ENCODE measurements at regions not wholly inside any gene's neighbourhood (a gene's known extent, or its start where the extent isn't known, plus 50 kb on each side); places are given as distances from the start of the nearest gene placed in this dataset.

DNA sequence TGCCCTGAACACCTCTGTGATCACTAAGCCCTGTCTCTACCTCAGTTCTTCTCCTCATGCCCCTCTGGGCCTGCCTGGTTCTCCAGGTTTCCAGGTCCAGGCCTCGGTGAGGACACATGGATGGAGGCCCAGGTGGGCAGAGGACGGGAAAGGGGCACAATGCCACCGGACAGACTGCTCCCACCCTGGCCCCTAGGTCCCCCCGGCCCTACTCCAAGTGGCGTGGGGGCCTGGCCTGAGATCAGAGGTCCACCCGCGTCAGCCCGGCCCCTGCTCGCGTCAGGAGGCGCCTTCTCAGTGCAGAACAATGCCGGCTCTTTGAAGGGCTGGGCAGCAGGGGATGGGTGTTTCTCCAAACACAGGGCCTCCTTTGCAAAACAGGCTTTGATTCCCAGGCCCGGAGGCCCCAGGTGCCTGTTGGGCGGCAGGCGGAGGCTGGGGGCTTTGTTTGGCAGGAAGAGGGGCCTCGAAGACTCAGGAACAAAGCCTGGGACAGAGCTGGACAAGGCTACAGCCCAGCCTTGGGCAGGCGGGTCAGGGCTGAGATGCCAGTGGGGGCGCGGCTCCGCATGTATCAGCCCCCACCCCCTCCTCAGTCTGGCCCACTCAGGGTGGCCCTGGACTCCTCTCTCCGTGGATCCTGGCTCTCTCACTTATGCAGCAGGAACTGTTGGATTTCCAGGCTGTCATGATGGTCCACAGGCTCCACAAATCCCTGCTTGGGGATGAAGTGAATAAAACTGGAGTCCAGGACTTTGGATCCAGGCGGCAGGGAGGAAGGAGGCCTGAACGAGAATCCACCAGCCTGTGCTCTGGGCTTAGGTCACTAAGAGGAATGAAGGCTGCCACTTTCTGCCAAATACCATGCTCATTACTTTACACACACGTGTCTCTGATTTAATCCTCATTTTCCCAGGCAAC is 77.4 kb upstream of the SLC2A1 start:
- no peak for FAIRE-seq
- no peak for DNase-seq (ENCODE audit: insufficient read length, low spot score)

DNA sequence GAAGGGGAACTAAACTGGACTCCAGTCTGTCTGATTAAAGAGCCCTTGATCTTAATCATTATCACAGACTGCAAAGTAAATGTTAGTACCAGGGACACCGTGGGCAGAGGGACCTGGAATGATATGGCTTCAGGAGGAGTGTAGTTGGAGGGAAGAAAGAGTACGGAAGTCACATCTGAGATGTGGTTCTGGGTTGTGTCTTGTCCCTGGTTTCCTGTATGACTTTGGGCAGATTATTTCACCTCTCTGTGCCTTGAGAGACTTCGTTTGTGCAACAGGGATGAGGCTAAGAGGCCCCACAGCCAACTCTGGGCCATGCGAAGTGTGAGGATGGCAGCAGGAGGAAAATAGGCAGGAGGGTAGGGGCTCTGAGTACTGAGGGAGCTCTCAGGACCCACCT is 76.1 kb upstream of the SLC2A1 start:
- TF ChIP-seq SPI1 (IDR thresholded peaks at IDR 0.05; ENCODE audit: low read depth, low read length) (no peak), PAX5 (IDR thresholded peaks at IDR 0.05; ENCODE audit: insufficient read depth, low read length, severe bottlenecking) (no peak), POLR2AphosphoS5 (IDR thresholded peaks at IDR 0.05; ENCODE audit: low read depth, low read length) (no peak), POLR2A (IDR thresholded peaks at IDR 0.05; ENCODE audit: low read depth, low read length) (no peak), POU2F2 (IDR thresholded peaks at IDR 0.05; ENCODE audit: low read depth, low read length) (no peak), TAF1 (IDR thresholded peaks at IDR 0.05; ENCODE audit: low read depth, low read length) (no peak)
- no peak for FAIRE-seq

More for the DNA sequence above, 77.4 kb upstream of the SLC2A1 start:
- TF ChIP-seq SPI1 (IDR thresholded peaks at IDR 0.05; ENCODE audit: low read depth, low read length) (no peak), TAF1 (IDR thresholded peaks at IDR 0.05; ENCODE audit: low read depth, low read length) (no peak), PAX5 (IDR thresholded peaks at IDR 0.05; ENCODE audit: insufficient read depth, low read length, severe bottlenecking) (no peak), POU2F2 (IDR thresholded peaks at IDR 0.05; ENCODE audit: low read depth, low read length) (no peak), POLR2AphosphoS5 (IDR thresholded peaks at IDR 0.05; ENCODE audit: low read depth, low read length) (no peak), POLR2A (IDR thresholded peaks at IDR 0.05; ENCODE audit: low read depth, low read length) (no peak)

DNA sequence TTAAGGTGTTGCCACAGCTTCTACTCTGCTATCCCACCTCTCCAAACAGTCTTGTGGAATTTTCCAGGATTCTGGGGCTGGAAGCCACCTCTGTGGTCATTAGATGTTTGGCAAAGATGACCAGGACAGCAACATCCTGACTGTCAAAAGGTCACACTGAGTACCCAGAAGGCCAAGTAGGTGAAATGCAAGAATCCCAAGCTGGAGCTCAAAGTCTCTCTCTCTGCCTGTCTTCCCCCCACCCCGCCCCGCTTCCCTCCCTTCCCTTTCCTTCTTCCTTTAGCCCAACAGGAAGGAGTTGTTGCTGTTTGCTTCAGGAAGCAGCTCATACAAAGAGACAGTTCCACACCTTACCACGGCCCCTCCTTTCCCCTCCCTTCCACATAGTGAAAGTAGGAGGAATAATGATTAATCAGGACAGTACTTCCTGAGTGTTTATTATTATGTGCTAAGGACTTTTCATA is 75.6 kb upstream of the SLC2A1 start:
- DNase-seq (ENCODE audit: insufficient read length, low spot score) = no peak
- FAIRE-seq = no peak
- TF ChIP-seq POU2F2 (IDR thresholded peaks at IDR 0.05; ENCODE audit: low read depth, low read length) (no peak), POLR2A (IDR thresholded peaks at IDR 0.05; ENCODE audit: low read depth, low read length) (no peak), TAF1 (IDR thresholded peaks at IDR 0.05; ENCODE audit: low read depth, low read length) (no peak), SPI1 (IDR thresholded peaks at IDR 0.05; ENCODE audit: low read depth, low read length) (no peak), POLR2AphosphoS5 (IDR thresholded peaks at IDR 0.05; ENCODE audit: low read depth, low read length) (no peak)

More for the DNA sequence above, 76.1 kb upstream of the SLC2A1 start:
- no peak for DNase-seq (ENCODE audit: insufficient read length, low spot score)

DNA sequence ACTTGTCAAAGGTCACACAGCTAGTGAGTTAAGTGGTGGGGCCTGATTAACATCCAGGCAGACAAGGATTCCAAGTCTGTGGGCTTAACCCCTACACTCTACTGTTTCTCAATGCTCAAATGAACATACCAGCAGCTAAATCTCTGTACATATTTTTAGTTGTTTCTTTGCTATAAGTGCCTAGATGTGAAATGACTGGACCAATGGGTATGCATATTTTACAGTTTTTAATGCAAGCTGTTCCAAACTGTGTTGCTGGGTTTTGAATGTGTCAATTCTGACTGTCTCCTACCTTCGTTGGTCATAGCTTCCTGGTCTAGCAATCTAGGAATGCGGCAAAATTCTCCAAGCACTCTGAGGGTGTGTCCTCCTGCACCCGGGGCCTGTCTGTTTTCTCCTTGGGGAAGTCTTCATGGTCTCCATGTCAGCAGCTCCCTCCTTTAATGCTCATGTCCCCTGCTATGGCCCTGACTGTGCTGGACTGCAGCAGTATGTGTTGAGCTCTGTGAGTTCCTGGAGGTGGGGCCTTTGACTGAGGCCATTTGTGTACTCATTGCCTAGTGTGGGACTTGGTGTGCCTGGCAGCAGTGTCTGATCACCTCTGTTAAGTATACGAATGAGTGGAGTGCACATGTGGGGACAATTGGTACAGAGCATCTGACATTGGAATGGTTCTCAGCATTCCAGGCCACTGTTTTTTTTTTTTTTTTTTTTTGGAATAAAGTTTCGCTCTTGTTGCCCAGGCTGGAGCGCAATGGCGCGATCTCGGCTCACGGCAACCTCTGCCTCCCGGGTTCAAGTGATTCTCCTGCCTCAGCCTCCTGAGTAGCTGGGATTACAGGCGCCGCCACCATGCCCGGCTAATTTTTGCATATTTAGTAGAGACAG is 72.9 kb upstream of the SLC2A1 start:
- no peak for TF ChIP-seq TAF1 (IDR thresholded peaks at IDR 0.05; ENCODE audit: low read depth, low read length)
- TF ChIP-seq POU2F2 (IDR thresholded peaks at IDR 0.05; ENCODE audit: low read depth, low read length) = no peak
- no peak for TF ChIP-seq POLR2A (IDR thresholded peaks at IDR 0.05; ENCODE audit: low read depth, low read length)
- TF ChIP-seq POLR2AphosphoS5 (IDR thresholded peaks at IDR 0.05; ENCODE audit: low read depth, low read length) = no peak
- no peak for TF ChIP-seq PAX5 (IDR thresholded peaks at IDR 0.05; ENCODE audit: insufficient read depth, low read length, severe bottlenecking)
- TF ChIP-seq SPI1 (IDR thresholded peaks at IDR 0.05; ENCODE audit: low read depth, low read length) = no peak
- DNase-seq (ENCODE audit: insufficient read length, low spot score) (no peak), FAIRE-seq (no peak)

DNA sequence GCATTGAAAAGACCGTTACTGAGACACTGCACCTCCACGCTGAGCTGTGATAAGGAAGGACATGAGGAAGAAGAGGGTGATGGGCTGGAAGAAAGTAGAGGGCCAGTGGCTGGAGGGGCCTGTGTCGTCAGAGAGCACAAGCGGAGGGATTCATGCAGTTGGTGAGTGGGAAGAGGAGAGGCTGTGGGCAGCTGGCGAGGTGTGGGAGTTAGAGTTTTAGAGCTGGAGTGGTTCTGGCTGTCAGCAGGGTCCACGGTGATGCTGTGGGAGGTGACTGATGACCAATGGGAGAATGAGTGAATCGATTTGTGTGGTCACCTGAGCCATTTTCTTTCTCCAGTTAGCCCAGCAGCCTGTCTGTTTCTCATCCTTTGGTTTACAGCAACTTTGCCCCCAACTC is 66.2 kb upstream of the SLC2A1 start:
- no peak for DNase-seq (ENCODE audit: insufficient read length, low spot score)

GRCh38 chr1:43021547-43022474 is 63.1 kb upstream of the SLC2A1 start:
- FAIRE-seq = no peak
- TF ChIP-seq SPI1 (IDR thresholded peaks at IDR 0.05; ENCODE audit: low read depth, low read length) = no peak
- TF ChIP-seq TAF1 (IDR thresholded peaks at IDR 0.05; ENCODE audit: low read depth, low read length) = no peak
- TF ChIP-seq PAX5 (IDR thresholded peaks at IDR 0.05; ENCODE audit: insufficient read depth, low read length, severe bottlenecking) = no peak
- TF ChIP-seq POLR2AphosphoS5 (IDR thresholded peaks at IDR 0.05; ENCODE audit: low read depth, low read length) = no peak
- TF ChIP-seq POLR2A (IDR thresholded peaks at IDR 0.05; ENCODE audit: low read depth, low read length) = no peak
- TF ChIP-seq POU2F2 (IDR thresholded peaks at IDR 0.05; ENCODE audit: low read depth, low read length) = no peak

More for the DNA sequence above, 66.2 kb upstream of the SLC2A1 start:
- TF ChIP-seq PAX5 (IDR thresholded peaks at IDR 0.05; ENCODE audit: insufficient read depth, low read length, severe bottlenecking) (no peak), POU2F2 (IDR thresholded peaks at IDR 0.05; ENCODE audit: low read depth, low read length) (no peak), POLR2AphosphoS5 (IDR thresholded peaks at IDR 0.05; ENCODE audit: low read depth, low read length) (no peak), SPI1 (IDR thresholded peaks at IDR 0.05; ENCODE audit: low read depth, low read length) (no peak), TAF1 (IDR thresholded peaks at IDR 0.05; ENCODE audit: low read depth, low read length) (no peak), POLR2A (IDR thresholded peaks at IDR 0.05; ENCODE audit: low read depth, low read length) (no peak)
- no peak for FAIRE-seq

DNA sequence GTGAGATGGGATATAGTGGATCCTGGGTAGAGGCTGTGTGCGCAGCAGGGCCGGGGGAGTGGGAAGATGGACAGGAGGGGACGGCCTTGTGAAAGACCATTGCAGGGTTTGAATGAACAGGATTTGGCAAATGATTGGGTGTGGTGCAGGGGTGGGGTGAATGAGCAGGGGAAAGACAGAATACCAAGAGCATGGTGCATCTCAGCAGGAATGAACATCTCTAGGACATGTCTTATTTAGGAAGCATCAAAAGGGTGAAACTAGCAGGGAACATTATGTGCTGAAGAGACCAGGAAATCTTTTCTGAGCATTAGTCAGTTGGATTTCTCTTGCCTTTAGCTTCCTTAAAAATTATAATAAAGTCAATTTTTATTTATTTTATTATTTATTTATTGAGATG is 60.6 kb upstream of the SLC2A1 start:
- FAIRE-seq = no peak
- DNase-seq (ENCODE audit: insufficient read length, low spot score) = no peak

More at GRCh38 chr1:43021547-43022474, 63.1 kb upstream of the SLC2A1 start:
- no peak for DNase-seq (ENCODE audit: insufficient read length, low spot score)

DNA sequence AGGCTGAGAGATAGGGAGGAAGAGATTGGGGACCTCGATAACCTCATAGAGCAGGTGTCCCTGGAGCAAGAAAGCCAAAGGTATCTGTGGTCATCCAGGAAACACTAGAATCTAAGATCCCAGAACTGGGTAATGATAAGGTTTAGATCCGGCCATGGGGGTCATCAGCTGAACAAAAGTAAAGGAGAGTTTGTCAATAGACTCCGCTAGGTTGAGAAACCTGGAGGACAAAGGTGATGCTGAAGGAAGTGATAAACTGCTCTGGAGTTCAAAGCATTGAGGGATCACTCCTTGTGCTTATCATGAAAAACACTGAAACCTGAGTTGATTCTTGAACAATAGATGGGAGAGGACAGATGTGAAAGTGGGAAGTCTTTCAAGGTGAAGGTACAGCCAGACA is 59.5 kb upstream of the SLC2A1 start:
- DNase-seq (ENCODE audit: insufficient read length, low spot score) (no peak), FAIRE-seq (no peak)
- no peak for TF ChIP-seq POLR2AphosphoS5 (IDR thresholded peaks at IDR 0.05; ENCODE audit: low read depth, low read length)
- TF ChIP-seq POU2F2 (IDR thresholded peaks at IDR 0.05; ENCODE audit: low read depth, low read length) = no peak
- no peak for TF ChIP-seq POLR2A (IDR thresholded peaks at IDR 0.05; ENCODE audit: low read depth, low read length)
- TF ChIP-seq PAX5 (IDR thresholded peaks at IDR 0.05; ENCODE audit: insufficient read depth, low read length, severe bottlenecking) = no peak

More for the DNA sequence above, 60.6 kb upstream of the SLC2A1 start:
- no peak for TF ChIP-seq POU2F2 (IDR thresholded peaks at IDR 0.05; ENCODE audit: low read depth, low read length)
